ENCODE measurements at regions not wholly inside any gene's neighbourhood (a gene's known extent, or its start where the extent isn't known, plus 50 kb on each side); places are given as distances from the start of the nearest gene placed in this dataset.

DNA sequence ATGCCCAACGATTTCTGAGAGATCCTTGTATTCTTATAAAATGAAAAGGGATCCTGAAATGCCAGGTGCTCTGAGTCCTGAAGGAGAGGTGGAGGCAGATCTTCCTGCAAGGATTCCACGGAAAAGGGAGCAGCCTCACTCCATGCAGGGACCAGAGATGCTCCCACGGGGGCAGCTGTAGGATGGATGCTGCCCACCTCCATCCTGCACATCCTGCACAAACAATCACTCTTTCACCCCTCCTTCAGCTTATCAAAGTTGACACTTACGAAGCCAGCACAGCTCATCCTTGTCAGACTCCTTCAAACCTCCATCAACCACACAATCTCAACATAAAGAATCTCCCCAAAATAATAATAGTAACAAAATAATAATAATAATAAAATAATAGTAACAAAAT lies 119.1 kb downstream of the GGTLC2 start:
- H3K4me3 ChIP-seq (ENCODE audit: low read depth, low read length), result no peak overlapping the region
- no peak for TF ChIP-seq CTCF (conservative IDR thresholded peaks at IDR 0.05; ENCODE audit: low read depth, low read length)
- no peak for DNase-seq (ENCODE audit: low read depth)

DNA sequence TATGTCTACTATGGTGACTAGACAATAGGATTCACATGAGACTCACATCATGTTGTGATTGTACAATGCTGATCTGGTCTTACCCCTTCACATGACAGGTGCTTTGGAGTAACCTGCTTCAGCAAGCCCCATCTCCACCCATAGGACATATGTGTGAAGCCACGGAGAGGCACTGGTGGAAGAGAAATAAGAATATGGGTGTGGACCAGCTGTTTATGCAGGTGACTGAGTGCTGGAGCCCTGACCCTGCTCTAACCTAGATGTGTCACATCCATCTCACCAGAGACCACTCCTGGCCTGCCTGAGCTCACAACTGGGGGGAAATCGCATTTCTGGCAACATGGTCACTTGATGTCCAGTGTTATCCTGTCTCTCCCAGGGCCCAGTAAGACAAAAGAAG lies 119.7 kb downstream of the GGTLC2 start:
- DNase-seq (ENCODE audit: low read depth), result no peak
- no peak for TF ChIP-seq CTCF (conservative IDR thresholded peaks at IDR 0.05; ENCODE audit: low read depth, low read length)
- H3K4me3 ChIP-seq (ENCODE audit: low read depth, low read length), result no peak overlapping the region

DNA sequence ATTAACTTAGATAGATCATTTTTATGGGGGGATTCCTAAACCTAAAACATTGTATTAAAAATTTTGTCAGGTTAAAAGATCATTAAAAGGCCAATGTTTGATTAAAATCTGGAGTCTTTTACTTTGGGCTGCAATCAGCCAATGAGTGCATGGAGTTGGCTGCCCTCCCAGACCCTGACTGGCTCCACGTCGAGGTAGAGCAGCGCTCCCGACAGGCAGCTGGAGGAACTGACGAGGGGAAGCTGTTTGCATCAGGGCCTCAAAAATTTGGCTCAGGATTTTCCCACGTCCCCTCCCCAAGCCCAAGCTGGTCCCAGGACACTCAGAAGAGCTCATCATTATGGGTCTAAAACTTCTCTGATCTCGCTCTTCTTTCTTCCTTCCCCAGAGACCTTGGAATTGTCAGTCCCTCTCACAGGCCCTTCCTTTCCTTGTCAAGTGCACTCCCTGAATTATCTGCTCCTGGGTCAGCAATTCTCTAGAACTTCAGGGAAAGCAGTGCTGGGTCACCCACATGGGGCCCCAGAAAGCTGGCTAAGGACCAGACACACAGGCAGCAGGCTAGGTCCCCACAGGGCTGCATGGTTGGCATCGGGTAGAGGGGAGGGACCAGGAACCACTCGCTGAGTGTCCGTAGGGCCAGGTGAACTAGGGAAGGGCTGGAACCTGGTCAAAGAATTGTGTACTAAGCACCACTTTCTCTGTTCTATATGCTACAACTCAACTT lies 119.6 kb upstream of the IGLL5 start:
- no peak for DNase-seq (ENCODE audit: low read depth)
- no peak overlapping the region for H3K4me3 ChIP-seq (ENCODE audit: low read depth, low read length)
- TF ChIP-seq CTCF (conservative IDR thresholded peaks at IDR 0.05; ENCODE audit: low read depth, low read length), result peak; percentile 29

DNA sequence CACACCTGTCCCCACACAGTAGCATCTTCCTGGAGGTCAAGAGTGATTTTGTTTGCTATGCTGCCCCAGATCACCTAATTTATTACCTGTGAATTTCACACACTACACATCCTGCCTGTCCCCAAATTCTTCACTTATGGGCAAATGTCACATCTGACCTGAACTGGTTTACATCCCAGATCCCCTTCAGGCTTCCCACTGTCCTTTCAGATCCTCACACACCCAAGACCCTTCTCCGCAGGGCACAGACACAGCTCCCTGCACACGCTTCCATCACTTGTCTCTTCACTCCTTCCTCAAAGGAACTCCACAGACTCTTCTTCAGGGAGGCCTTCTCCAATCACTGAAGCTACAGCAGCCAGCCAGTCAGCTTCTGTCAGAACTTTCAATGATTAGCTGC lies 118.7 kb upstream of the IGLL5 start:
- no peak for DNase-seq (ENCODE audit: low read depth)
- no peak overlapping the region for H3K4me3 ChIP-seq (ENCODE audit: low read depth, low read length)
- TF ChIP-seq CTCF (conservative IDR thresholded peaks at IDR 0.05; ENCODE audit: low read depth, low read length), result no peak

DNA sequence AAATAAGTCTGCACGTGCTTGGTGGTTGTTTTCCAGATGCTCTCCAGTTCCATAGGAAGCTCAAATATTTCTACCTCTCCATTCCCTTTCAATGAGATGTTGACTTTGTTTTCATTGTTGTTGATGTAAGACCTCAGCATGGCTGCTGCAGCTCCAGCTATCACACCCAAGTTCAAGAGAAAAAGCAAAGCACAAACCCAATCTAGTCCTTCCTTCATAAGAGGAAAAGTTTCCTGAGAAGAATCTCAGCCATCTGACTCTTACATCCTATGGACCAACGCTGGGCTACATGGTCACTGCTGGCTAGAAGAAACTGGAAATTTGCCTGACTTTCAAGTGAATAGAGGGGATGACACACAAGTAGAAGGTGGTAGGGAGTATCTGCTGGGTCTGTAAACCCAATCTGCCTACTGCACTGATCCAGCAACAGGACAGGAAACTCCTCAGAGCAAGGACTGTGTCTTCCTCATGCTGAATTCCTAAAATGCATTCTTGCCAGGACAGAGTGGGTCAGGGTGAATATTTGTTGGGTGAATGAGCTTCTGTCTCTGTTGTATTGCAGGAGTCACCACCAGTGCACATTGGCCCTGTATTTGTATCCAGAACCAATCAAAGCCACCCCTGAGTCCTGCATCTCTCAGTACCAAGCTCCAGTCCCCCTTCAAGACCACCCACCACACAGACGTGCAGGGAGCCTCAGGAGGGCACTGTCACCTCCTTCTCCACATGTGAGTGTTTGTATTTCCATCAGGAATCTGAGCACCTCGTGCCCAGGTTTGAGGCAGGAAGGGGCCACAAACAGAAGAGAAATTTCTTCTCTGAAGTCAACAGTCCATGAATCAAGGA lies 118.0 kb upstream of the IGLL5 start:
- no peak for TF ChIP-seq CTCF (conservative IDR thresholded peaks at IDR 0.05; ENCODE audit: low read depth, low read length)
- H3K4me3 ChIP-seq (ENCODE audit: low read depth, low read length), result no peak overlapping the region
- no peak for DNase-seq (ENCODE audit: low read depth)

GRCh38 chr22:22770280-22770871 lies 117.2 kb upstream of the IGLL5 start:
- no peak overlapping the region for H3K4me3 ChIP-seq (ENCODE audit: low read depth, low read length)
- DNase-seq (ENCODE audit: low read depth), result no peak
- TF ChIP-seq CTCF (conservative IDR thresholded peaks at IDR 0.05; ENCODE audit: low read depth, low read length), result peak; percentile 95
